PC-3 (cell line): ENCODE measurements at regions not wholly inside any gene's neighbourhood (a gene's known extent, or its start where the extent isn't known, plus 50 kb on each side); places are given as distances from the start of the nearest gene placed in this dataset.

ENCODE experiments used
- ATAC-seq: fragments of 200-7000 bp; cut with Tn5 transposase; 2 replicates; pipeline ENCODE4 v1.9.1; 2020; ENCODE audit warnings: mild to moderate bottlenecking, moderate library complexity
- BruUV-seq: library from RNA; stranded (reverse); fragments of 400-500 nt; replicated peaks from 2 replicates; lab custom pipeline; 2021; lab: Mats Ljungman, UMichigan
- CTCF ChIA-PET: fragments of 300-600 bp; sonication (Branson Sonifier 250); formaldehyde crosslinking; loops from one replicate; lab custom pipeline; 2022; ENCODE audit warnings: antibody characterized with exemption; lab: Charles Lee
- POLR2A ChIA-PET: fragments of 300-600 bp; sonication (Branson Sonifier 250); formaldehyde crosslinking; loops from one replicate; lab custom pipeline; 2022; ENCODE audit warnings: antibody characterized with exemption; ENCODE audit not compliant: unreplicated experiment; lab: Charles Lee
- DNase-seq: peaks from one replicate; pipeline ENCODE4 v3.0.0-alpha.2; 2015
- H2AFZ ChIP-seq: fragments of 300-600 bp; sonication (generic); 2 replicates; pipeline ENCODE4 v1.6.0; 2016; ENCODE audit warnings: antibody characterized with exemption, low read length
- H3F3A ChIP-seq: fragments of 300-600 bp; sonication (generic); one replicate; pipeline ENCODE4 v1.6.0; 2017; ENCODE audit warnings: antibody characterized with exemption, low read length, control low read depth, mild to moderate bottlenecking; ENCODE audit not compliant: unreplicated experiment
- H3K27ac ChIP-seq: fragments of 300-600 bp; sonication (generic); 2 replicates; pipeline ENCODE4 v1.5.1; 2016; ENCODE audit warnings: mild to moderate bottlenecking, low read length
- H3K27me3 ChIP-seq: fragments of 300-600 bp; sonication (generic); 2 replicates; pipeline ENCODE4 v1.6.1; 2016; ENCODE audit warnings: low read length, mixed read lengths
- H3K36me3 ChIP-seq: fragments of 300-600 bp; sonication (generic); 2 replicates; pipeline ENCODE4 v1.6.1; 2016; ENCODE audit warnings: low read depth, mixed run types, low read length, mixed read lengths
- H3K4me1 ChIP-seq: fragments of 300-600 bp; sonication (generic); 2 replicates; pipeline ENCODE4 v1.5.1; 2016; ENCODE audit warnings: low read length; ENCODE audit not compliant: insufficient read depth
- H3K4me2 ChIP-seq: fragments of 300-600 bp; sonication (generic); 2 replicates; pipeline ENCODE4 v1.6.0; 2016; ENCODE audit warnings: low read length
- H3K4me3 ChIP-seq: fragments of 300-600 bp; sonication (generic); 2 replicates; pipeline ENCODE4 v1.5.1; 2016; ENCODE audit warnings: mild to moderate bottlenecking, low read length, mixed read lengths
- H3K79me2 ChIP-seq: fragments of 300-600 bp; sonication (generic); 2 replicates; pipeline ENCODE4 v1.6.1; 2017; ENCODE audit warnings: low read length, mixed read lengths
- H3K9ac ChIP-seq: fragments of 300-600 bp; sonication (generic); 2 replicates; pipeline ENCODE4 v1.6.0; 2016; ENCODE audit warnings: mild to moderate bottlenecking, low read length
- H3K9me2 ChIP-seq: fragments of 300-600 bp; sonication (generic); replicated peaks from 2 replicates; pipeline ENCODE4 v1.6.1; 2016; ENCODE audit warnings: mixed run types, low read length, mixed read lengths
- H3K9me3 ChIP-seq: fragments of 300-600 bp; sonication (generic); 2 replicates; pipeline ENCODE4 v1.6.1; 2016; ENCODE audit warnings: low read length, mixed read lengths
- H4K20me1 ChIP-seq: fragments of 300-600 bp; sonication (generic); 2 replicates; pipeline ENCODE4 v1.6.1; 2016; ENCODE audit warnings: low read length, mixed read lengths
- CTCF ChIP-seq: fragments of 300-600 bp; sonication (generic); conservative IDR thresholded peaks from 2 replicates; pipeline ENCODE4 v1.5.1; 2017; ENCODE audit warnings: antibody characterized with exemption, low read depth, mild to moderate bottlenecking, low read length
- EZH2 ChIP-seq: fragments of 300-600 bp; sonication (generic); IDR thresholded peaks from one replicate; pipeline ENCODE4 v1.6.1; 2017; ENCODE audit warnings: antibody characterized with exemption, mild to moderate bottlenecking, low read length; ENCODE audit not compliant: unreplicated experiment
- EZH2phosphoT487 ChIP-seq: fragments of 300-600 bp; sonication (generic); IDR thresholded peaks from 2 replicates; pipeline ENCODE4 v1.6.1; 2018; ENCODE audit warnings: mild to moderate bottlenecking, antibody characterized with exemption, low read length, borderline replicate concordance
- intact Hi-C: fragments of 100-400 bp; cut with micrococcal nuclease; formaldehyde crosslinking; loops from 2 replicates; pipeline ENCODE4 v1.9.0; 2023

GRCh38 chrX:80312448-80312847, 107.8 kb upstream of the TENT5D start:
- POLR2A ChIA-PET: no interaction called here
- Histone ChIP-seq H3K79me2 (no peaks in the 10 kb centered on the region), H3K4me1 (no peaks in the 10 kb centered on the region), H3K9ac (no peak overlapping the region), H3K4me2 (no peak overlapping the region), H4K20me1 (no peaks in the 10 kb centered on the region), H3K27ac (no peak overlapping the region), H3K4me3 (no peak overlapping the region), H3F3A (no peaks in the 10 kb centered on the region), H3K9me3 (no peaks in the 10 kb centered on the region), H2AFZ (no peak overlapping the region), H3K27me3 (no peaks in the 10 kb centered on the region), H3K36me3 (no peaks in the 10 kb centered on the region), H3K9me2 (no peaks in the 10 kb centered on the region)
- CTCF ChIA-PET: no interaction called here
- ATAC-seq: no peak
- no TSS peak for BruUV-seq
- no peak for TF ChIP-seq EZH2
- TF ChIP-seq EZH2phosphoT487: no peak
- TF ChIP-seq CTCF: no peak
- intact Hi-C loops: no loop called here
- DNase-seq: no peak

- intact Hi-C loops: no loop called here
- DNase-seq: no peak
- no peaks in the 10 kb centered on the region for H4K20me1 ChIP-seq
Observed at GRCh38 chrX:80316526-80316925, 103.7 kb upstream of the TENT5D start.

More at GRCh38 chrX:80316526-80316925, 103.7 kb upstream of the TENT5D start:
- ChIA-PET CTCF (no interaction called here), POLR2A (no interaction called here)
- Histone ChIP-seq H3K27ac (no peak overlapping the region), H3K79me2 (no peaks in the 10 kb centered on the region), H3K4me2 (no peak overlapping the region), H3K9me2 (no peaks in the 10 kb centered on the region), H3F3A (no peaks in the 10 kb centered on the region), H3K36me3 (no peaks in the 10 kb centered on the region), H3K4me3 (no peak overlapping the region), H2AFZ (no peak overlapping the region), H3K9ac (no peak overlapping the region), H3K9me3 (no peaks in the 10 kb centered on the region), H3K27me3 (no peaks in the 10 kb centered on the region), H3K4me1 (no peaks in the 10 kb centered on the region)
- ATAC-seq: no peak
- BruUV-seq: no TSS peak
- TF ChIP-seq CTCF: no peak
- TF ChIP-seq EZH2: no peak
- no peak for TF ChIP-seq EZH2phosphoT487
